Thymus (tissue), 11 donors: ENCODE measurements at regions not wholly inside any gene's neighbourhood (a gene's known extent, or its start where the extent isn't known, plus 50 kb on each side); places are given as distances from the start of the nearest gene placed in this dataset.

Experiments used
- DNase-seq, 9 donors: peaks; one replicate each; pipeline ENCODE4 v3.0.0-alpha.2; 2013; ENCODE audit warnings: low spot score in 9 of 9, low read depth in 6 of 9, missing footprints in 1 of 9
- H3K27ac ChIP-seq, 2 donors: one replicate each; pipeline ENCODE4 v1.5.1; 2013; ENCODE audit warnings: control low read depth in 1 of 2, low read depth in 1 of 2, low read length in 1 of 2, mild to moderate bottlenecking in 1 of 2, moderate library complexity in 1 of 2
- H3K27me3 ChIP-seq, 2 donors: one replicate each; pipeline ENCODE4 v1.5.1; 2013; ENCODE audit warnings: low read length in 1 of 2; ENCODE audit not compliant: control insufficient read depth in 2 of 2, insufficient read depth in 1 of 2
- H3K36me3 ChIP-seq, 2 donors: one replicate each; pipeline ENCODE4 v1.5.1; 2013; ENCODE audit warnings: low read length in 1 of 2, mild to moderate bottlenecking in 1 of 2, moderate library complexity in 1 of 2; ENCODE audit not compliant: control insufficient read depth in 2 of 2, insufficient read depth in 2 of 2
- H3K4me1 ChIP-seq, 2 donors: one replicate each; pipeline ENCODE4 v1.5.1; 2013; ENCODE audit warnings: low read length in 2 of 2; ENCODE audit not compliant: control insufficient read depth in 2 of 2, insufficient read depth in 2 of 2
- H3K4me3 ChIP-seq, 2 donors: one replicate each; pipeline ENCODE4 v1.5.1; 2013; ENCODE audit warnings: low read length in 2 of 2, control low read depth in 1 of 2, mild to moderate bottlenecking in 1 of 2
- H3K9me3 ChIP-seq, 2 donors: one replicate each; pipeline ENCODE4 v1.5.1; 2013; ENCODE audit warnings: low read length in 1 of 2, mild to moderate bottlenecking in 1 of 2; ENCODE audit not compliant: control insufficient read depth in 2 of 2, insufficient read depth in 1 of 2
- WGBS: extraction: QIAGEN DNeasy Blood & Tissue Kit; methylation state at CpG from one replicate; pipeline ENCODE4 v1.1.7; 2013; 5-methylcytosine and 5-hydroxymethylcytosine counted together
- donor health status: healthy.

DNA sequence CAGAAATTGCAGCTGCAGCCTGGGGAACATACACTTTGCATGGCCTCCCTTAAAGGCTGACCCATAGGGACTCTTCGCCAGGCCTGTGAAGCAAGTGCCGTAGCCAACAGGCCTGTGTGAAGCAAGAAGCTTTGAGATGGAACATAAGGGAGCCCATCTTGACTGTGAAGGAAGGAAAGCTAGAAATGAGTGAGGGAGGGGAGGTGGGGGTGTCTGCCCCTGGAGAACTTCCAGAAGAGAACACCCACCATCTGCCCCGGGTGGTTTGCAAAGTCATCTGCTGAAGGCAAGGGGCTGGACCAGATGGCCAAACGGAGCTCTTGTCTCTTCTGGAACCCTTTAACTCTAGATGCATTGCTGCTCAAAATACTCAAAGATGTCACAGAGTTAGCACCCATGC, 103.3 kb upstream of the GRIK3 start:
- no peaks in the 10 kb centered on the region for H3K27me3 ChIP-seq
- DNase-seq = no peak
- H3K9me3 ChIP-seq = no peaks in the 10 kb centered on the region
- no peaks in the 10 kb centered on the region for H3K4me1 ChIP-seq
- 91% methylated on average over 4 of the region's 4 CpGs for WGBS
- no peaks in the 10 kb centered on the region for H3K36me3 ChIP-seq
- H3K27ac ChIP-seq = no peak overlapping the region
- no peak overlapping the region for H3K4me3 ChIP-seq

DNA sequence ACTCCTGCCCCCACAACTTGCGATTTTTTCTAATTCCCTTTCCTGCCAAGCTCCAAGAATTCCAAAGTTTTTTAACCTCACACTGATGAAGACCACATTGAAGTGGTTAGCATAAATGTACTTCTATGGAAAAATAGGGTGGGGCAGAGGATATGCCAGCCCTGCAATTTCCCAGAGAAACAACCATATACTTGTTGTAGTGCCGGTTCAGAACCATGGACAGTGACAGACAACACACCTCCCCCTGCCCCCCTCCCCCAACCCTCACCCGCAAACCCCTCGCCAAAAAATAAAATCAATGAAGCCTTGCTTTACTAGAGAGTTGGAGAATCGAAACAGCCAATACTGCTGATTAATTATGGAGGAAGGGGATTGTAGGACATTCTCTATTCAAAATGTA, 109.5 kb upstream of the GRIK3 start:
- Histone ChIP-seq H3K36me3 (no peaks in the 10 kb centered on the region), H3K4me1 (no peaks in the 10 kb centered on the region), H3K9me3 (no peaks in the 10 kb centered on the region), H3K27me3 (no peaks in the 10 kb centered on the region), H3K27ac (no peak overlapping the region), H3K4me3 (no peak overlapping the region)
- DNase-seq = no peak
- 38% methylated on average over 5 of the region's 5 CpGs for WGBS

DNA sequence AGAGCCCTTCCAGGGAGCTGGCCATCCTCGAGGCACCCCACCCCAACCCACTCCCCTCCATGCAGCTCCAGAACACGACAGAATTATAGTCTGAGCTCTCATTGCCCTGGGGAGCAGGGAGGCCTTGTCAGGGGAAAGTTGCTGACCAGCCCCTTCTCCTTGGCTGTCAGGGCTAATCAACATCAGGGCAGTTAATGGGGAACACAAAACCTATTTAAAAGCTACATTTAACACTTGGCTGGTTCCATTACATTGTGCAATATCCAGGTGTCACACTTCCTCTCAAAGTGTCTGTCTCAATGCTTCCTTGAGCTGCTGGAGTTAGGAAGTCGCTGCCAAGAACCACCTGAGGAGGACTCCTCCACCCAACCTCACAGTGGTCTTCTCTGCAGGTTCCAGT, 111.8 kb upstream of the GRIK3 start:
- no peak for DNase-seq
- no peak overlapping the region for H3K4me3 ChIP-seq
- H3K27me3 ChIP-seq = no peaks in the 10 kb centered on the region
- WGBS = 61% methylated on average over 3 of the region's 3 CpGs
- no peaks in the 10 kb centered on the region for H3K9me3 ChIP-seq
- H3K27ac ChIP-seq = no peak overlapping the region
- no peaks in the 10 kb centered on the region for H3K4me1 ChIP-seq
- no peaks in the 10 kb centered on the region for H3K36me3 ChIP-seq

DNA sequence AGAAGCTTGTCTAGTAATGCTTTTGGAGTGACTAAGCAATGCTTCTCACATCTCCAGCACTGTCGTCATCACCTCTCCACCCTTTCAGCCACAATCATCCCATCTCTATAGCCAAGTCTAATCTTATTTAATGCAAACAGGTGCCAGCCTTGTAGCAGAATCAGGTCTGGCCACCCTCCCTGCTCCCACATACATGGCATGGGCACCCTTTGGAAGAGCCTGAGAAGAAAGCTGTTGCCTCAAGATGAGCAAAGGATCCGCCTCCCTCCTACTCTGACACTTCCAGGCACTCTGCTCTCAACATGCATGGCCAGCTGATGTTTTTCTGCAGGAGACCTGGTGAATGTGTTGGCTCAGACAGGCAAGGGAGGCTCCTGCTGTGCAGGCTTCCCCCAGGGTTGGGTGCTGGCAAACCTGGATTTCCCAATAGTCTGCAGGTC, 113.1 kb upstream of the GRIK3 start:
- 88% methylated on average over 2 of the region's 2 CpGs for WGBS
- H3K27me3 ChIP-seq = no peaks in the 10 kb centered on the region
- H3K4me1 ChIP-seq = no peaks in the 10 kb centered on the region
- DNase-seq = no peak
- H3K36me3 ChIP-seq = no peaks in the 10 kb centered on the region
- no peak overlapping the region for H3K27ac ChIP-seq
- no peaks in the 10 kb centered on the region for H3K9me3 ChIP-seq
- no peak overlapping the region for H3K4me3 ChIP-seq

DNA sequence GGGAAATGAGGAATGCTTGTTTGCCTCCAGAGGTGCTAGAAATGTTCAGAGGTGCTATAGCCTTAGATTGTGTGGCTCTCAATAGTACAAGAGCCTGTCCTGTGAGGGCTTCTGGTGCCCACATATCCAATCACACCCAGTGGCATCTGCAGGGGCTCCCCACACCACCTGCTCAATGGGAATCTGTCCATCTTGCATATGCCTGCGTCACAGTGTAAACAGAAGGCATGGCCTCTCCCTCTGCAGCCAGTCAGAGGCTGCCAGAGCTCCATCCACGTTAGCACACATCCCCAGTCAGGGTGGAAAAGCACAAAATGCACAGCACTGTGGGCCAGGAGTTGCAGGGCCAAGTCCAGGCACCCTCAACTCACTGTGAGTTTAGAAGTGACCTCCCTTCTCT, 113.6 kb upstream of the GRIK3 start:
- no peak for DNase-seq
- Histone ChIP-seq H3K36me3 (no peaks in the 10 kb centered on the region), H3K27ac (no peak overlapping the region), H3K4me3 (no peak overlapping the region), H3K9me3 (no peaks in the 10 kb centered on the region), H3K27me3 (no peaks in the 10 kb centered on the region), H3K4me1 (no peaks in the 10 kb centered on the region)
- 56% methylated on average over 2 of the region's 2 CpGs for WGBS

DNA sequence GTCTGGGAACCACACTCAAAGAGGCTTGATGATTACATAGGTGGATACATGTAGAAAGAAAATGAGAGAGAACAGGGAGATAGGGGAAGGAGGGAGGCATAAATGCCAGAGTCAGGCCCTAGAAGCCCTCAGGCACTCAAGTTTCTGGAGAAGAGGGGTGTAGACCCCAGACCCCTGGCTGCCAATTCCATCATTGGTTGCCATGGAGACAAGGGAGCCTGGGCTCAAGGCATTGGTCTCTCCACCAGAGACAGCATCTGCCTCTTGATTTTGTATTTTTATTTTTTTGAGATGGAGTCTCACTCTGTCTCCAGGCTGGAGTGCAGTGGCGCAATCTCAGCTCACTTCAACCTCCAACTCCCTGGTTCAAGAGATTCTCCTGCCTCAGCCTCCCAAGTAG, 114.3 kb upstream of the GRIK3 start:
- Histone ChIP-seq H3K9me3 (no peaks in the 10 kb centered on the region), H3K4me3 (no peak overlapping the region), H3K27ac (no peak overlapping the region), H3K36me3 (no peaks in the 10 kb centered on the region), H3K4me1 (no peaks in the 10 kb centered on the region), H3K27me3 (no peaks in the 10 kb centered on the region)
- 98% methylated on average over 1 of the region's 1 CpG for WGBS
- no peak for DNase-seq

DNA sequence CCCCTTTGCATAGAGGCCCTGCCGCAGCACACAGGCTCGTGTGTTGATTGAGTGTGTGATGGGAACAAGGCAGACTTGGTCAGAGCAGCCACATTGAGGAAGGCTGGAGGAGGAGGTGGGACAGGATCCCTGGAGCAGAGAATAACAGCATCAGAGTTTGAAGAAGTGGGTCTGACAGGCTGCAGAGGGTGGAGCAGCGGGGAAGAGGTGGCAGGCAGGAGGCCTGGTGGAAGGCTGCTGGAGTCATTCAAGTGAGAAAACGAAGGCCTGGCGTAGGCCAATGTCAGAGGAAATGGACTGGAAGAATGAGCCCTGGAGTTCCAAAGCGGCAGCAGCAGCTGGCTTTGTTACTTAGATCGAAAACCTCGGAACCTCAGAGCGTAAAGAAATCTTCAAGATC, 115.0 kb upstream of the GRIK3 start:
- Histone ChIP-seq H3K4me1 (no peaks in the 10 kb centered on the region), H3K4me3 (no peak overlapping the region), H3K36me3 (no peaks in the 10 kb centered on the region), H3K27me3 (no peaks in the 10 kb centered on the region), H3K27ac (no peak overlapping the region), H3K9me3 (no peaks in the 10 kb centered on the region)
- WGBS = 82% methylated on average over 9 of the region's 9 CpGs
- no peak for DNase-seq

DNA sequence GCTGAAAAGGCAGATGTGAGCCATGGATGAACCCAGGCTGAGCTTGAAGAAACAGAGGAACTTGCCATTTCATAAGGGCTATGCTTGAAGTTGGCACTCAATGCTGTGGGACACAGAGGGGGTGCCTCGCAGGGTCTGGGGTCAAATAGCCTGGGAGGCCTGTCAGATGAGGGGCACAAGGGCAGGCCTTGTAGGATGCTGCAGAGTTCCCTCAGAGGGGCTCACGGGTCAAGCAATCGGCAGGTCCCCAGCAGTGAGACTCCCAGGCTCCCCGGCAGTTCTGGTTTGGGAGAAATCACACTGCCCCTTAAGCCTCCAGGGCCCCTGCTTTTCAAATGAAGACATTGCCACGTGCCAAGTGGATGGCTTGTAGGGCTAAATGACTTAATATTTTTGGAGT, 116.7 kb upstream of the GRIK3 start:
- no peaks in the 10 kb centered on the region for H3K9me3 ChIP-seq

DNA sequence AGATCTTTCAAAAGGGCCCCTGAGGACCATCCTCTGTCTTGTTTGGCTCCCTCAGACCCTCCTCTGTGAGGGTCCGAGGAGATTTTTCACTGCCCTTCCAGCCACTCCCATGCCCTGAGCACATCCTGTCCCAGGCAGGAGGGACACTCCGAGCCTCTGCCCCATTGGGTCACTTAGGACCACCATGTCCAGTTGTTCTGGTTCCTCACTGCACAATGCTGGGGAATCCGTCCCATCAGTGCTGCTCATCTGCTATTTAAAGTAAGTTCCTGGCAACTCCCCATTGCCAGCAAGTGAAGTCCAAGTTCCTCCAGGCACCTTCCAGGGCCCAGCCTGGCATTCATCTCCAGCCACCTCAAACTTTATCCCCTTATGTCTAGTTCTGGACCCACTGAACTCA, 117.5 kb upstream of the GRIK3 start:
- Histone ChIP-seq H3K36me3 (no peaks in the 10 kb centered on the region), H3K27ac (no peak overlapping the region), H3K4me3 (no peak overlapping the region), H3K9me3 (no peaks in the 10 kb centered on the region), H3K4me1 (no peaks in the 10 kb centered on the region), H3K27me3 (no peaks in the 10 kb centered on the region)
- DNase-seq = no peak
- 84% methylated on average over 3 of the region's 3 CpGs for WGBS

More for the DNA sequence above, 116.7 kb upstream of the GRIK3 start:
- 73% methylated on average over 5 of the region's 5 CpGs for WGBS
- Histone ChIP-seq H3K36me3 (no peaks in the 10 kb centered on the region), H3K27ac (no peak overlapping the region), H3K4me1 (no peaks in the 10 kb centered on the region), H3K4me3 (no peak overlapping the region), H3K27me3 (no peaks in the 10 kb centered on the region)
- DNase-seq = no peak

DNA sequence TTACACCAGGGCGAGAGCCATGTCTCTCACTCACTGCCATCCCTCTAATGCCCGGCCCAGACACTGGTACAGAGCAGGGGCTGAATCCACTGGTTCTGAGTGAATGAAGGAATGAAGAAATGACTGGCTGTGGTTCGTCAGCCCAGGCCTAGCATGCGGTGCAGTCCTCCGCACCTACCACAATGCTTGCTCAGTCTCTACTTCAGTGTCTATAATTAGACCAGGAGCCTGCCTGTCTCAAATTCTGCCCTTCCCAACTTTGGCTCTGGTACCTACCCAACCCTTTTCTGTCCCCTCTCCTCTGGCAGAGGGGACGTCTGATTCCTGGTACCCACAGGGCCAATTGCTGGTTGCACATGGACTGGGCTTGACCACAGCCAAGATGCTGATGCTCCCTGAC, 118.2 kb upstream of the GRIK3 start:
- WGBS = 92% methylated on average over 6 of the region's 6 CpGs
- DNase-seq = no peak
- H3K4me1 ChIP-seq = no peaks in the 10 kb centered on the region
- H3K36me3 ChIP-seq = no peaks in the 10 kb centered on the region
- H3K9me3 ChIP-seq = no peaks in the 10 kb centered on the region
- no peak overlapping the region for H3K4me3 ChIP-seq
- H3K27me3 ChIP-seq = no peaks in the 10 kb centered on the region
- H3K27ac ChIP-seq = no peak overlapping the region
